T1000 (cell line): ENCODE measurements at regions not wholly inside any gene's neighbourhood (a gene's known extent, or its start where the extent isn't known, plus 50 kb on each side); places are given as distances from the start of the nearest gene placed in this dataset.

Source experiments
- DNase-seq: peaks from one replicate; lab custom pipeline; 2025; ENCODE audit warnings: mixed read lengths; lab: John Stamatoyannopoulos, UW

- DNase-seq: no peak
These were observed 77.6 kb upstream of the TMEM260 start for GRCh38 chr14:56501909-56502530.

- DNase-seq: no peak
These were observed 74.2 kb upstream of the TMEM260 start for GRCh38 chr14:56505361-56505760.

DNA sequence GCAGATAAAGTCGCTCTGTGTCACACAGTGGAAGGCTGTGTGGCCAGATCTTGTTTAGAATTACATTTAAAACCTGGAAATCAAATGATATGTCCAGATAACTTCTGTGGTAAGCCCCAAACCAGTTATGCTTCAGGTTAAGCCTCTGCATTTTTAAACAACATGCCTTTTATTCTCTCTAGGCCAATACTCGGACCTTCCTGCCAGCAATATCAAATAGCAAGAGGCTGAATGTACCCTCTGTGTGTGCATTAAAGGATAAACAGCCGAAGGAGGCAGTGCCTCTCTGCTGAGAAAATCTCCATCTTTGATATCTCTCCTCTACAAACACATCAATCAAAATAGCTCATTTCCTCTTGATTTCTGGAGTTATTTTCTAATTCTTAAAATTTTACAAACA is 67.1 kb upstream of the TMEM260 start:
- DNase-seq: no peak

- DNase-seq: no peak
These were observed 64.8 kb upstream of the TMEM260 start for GRCh38 chr14:56514663-56515371.

DNA sequence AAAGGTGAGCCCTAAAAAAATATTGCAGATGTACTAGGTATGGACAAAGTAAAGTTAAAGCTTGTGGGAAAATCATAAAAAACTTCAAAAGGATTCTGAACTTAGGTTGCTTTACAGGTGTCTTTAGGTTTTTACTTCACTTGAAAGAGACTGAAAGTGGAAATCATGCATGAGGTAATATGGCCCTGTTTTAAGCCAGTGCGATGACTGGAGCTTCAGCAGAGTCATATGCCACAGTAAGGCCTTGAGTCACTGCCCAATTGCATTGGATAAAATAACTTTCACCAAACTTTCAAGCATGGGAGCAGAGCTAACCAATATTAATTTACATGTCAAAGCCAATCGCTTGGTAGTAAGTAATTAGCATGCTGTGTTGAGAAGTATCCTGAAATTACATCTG is 63.9 kb upstream of the TMEM260 start:
- no peak for DNase-seq

GRCh38 chr14:56522403-56522802 is 57.2 kb upstream of the TMEM260 start:
- no peak for DNase-seq

GRCh38 chr14:56524971-56525677 is 54.5 kb upstream of the TMEM260 start:
- no peak for DNase-seq

- no peak for DNase-seq
These were observed 50.7 kb upstream of the TMEM260 start for GRCh38 chr14:56528927-56529326.
